ENCODE measurements at regions not wholly inside any gene's neighbourhood (a gene's known extent, or its start where the extent isn't known, plus 50 kb on each side); places are given as distances from the start of the nearest gene placed in this dataset.

DNA sequence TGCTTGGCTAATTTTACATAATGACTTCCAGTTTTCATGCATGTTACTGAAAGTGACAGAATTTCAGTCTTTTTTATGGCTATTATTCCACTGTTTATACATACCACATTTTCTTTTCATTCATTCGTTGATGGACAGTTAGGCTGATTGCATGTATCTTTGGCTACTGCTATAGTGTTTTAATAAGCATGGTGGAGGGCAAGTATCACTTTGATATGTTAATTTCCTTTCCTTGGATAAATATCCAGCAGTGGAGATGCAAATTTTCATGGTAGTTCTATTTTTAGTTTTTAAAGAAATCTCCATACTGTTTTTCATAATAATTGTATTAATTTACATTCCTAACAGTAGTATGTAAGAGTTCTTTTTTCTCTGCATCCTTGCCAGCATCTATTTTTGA lies 297.9 kb downstream of the PRR16 start:
- TF ChIP-seq, protein P1, sequence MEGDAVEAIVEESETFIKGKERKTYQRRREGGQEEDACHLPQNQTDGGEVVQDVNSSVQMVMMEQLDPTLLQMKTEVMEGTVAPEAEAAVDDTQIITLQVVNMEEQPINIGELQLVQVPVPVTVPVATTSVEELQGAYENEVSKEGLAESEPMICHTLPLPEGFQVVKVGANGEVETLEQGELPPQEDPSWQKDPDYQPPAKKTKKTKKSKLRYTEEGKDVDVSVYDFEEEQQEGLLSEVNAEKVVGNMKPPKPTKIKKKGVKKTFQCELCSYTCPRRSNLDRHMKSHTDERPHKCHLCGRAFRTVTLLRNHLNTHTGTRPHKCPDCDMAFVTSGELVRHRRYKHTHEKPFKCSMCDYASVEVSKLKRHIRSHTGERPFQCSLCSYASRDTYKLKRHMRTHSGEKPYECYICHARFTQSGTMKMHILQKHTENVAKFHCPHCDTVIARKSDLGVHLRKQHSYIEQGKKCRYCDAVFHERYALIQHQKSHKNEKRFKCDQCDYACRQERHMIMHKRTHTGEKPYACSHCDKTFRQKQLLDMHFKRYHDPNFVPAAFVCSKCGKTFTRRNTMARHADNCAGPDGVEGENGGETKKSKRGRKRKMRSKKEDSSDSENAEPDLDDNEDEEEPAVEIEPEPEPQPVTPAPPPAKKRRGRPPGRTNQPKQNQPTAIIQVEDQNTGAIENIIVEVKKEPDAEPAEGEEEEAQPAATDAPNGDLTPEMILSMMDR (IDR thresholded peaks at IDR 0.05), result no peak
- TF ChIP-seq POLR2A (IDR thresholded peaks at IDR 0.05), result no peak

Measured in Peyer's patch (tissue), 4 donors.